ENCODE measurements at regions not wholly inside any gene's neighbourhood (a gene's known extent, or its start where the extent isn't known, plus 50 kb on each side); places are given as distances from the start of the nearest gene placed in this dataset.

GRCh38 chr2:134139611-134140010 lies 114.3 kb upstream of the MGAT5 start:
- TF ChIP-seq CTCF (IDR thresholded peaks at IDR 0.05; ENCODE audit: low read depth, low read length): no peak
- DNase-seq (ENCODE audit: extremely low read depth, low read depth): no peak

- no peak for TF ChIP-seq CTCF (IDR thresholded peaks at IDR 0.05; ENCODE audit: low read depth, low read length)
- DNase-seq (ENCODE audit: extremely low read depth, low read depth): no peak
Observed at GRCh38 chr2:134140251-134140661, 113.6 kb upstream of the MGAT5 start.

- DNase-seq (ENCODE audit: extremely low read depth, low read depth): no peak
- TF ChIP-seq CTCF (IDR thresholded peaks at IDR 0.05; ENCODE audit: low read depth, low read length): no peak
Observed at GRCh38 chr2:134141598-134142340, 112.1 kb upstream of the MGAT5 start.

GRCh38 chr2:134142341-134142738 lies 111.5 kb upstream of the MGAT5 start:
- no peak for DNase-seq (ENCODE audit: extremely low read depth, low read depth)
- TF ChIP-seq CTCF (IDR thresholded peaks at IDR 0.05; ENCODE audit: low read depth, low read length): no peak

- TF ChIP-seq CTCF (IDR thresholded peaks at IDR 0.05; ENCODE audit: low read depth, low read length): no peak
- no peak for DNase-seq (ENCODE audit: extremely low read depth, low read depth)
Observed at GRCh38 chr2:134142903-134143302, 111.0 kb upstream of the MGAT5 start.

GRCh38 chr2:134143568-134143967 lies 110.3 kb upstream of the MGAT5 start:
- no peak for TF ChIP-seq CTCF (IDR thresholded peaks at IDR 0.05; ENCODE audit: low read depth, low read length)

GRCh38 chr2:134144081-134144596 lies 109.7 kb upstream of the MGAT5 start:
- no peak for DNase-seq (ENCODE audit: extremely low read depth, low read depth)
- no peak for TF ChIP-seq CTCF (IDR thresholded peaks at IDR 0.05; ENCODE audit: low read depth, low read length)

More at GRCh38 chr2:134143568-134143967, 110.3 kb upstream of the MGAT5 start:
- DNase-seq (ENCODE audit: extremely low read depth, low read depth): no peak
